ENCODE measurements at regions not wholly inside any gene's neighbourhood (a gene's known extent, or its start where the extent isn't known, plus 50 kb on each side); places are given as distances from the start of the nearest gene placed in this dataset.
A peak's percentile ranks its signal among the peaks of the same experiment; 100 is the strongest.
"Not testable (repeated sequence)": the region's sequence is repeated elsewhere in the genome, so short reads cannot be mapped to it uniquely, and the experiment has no call there.

GRCh38 chr2:122707224-122707824 is 951.9 kb downstream of the TSN start:
- Mint-ChIP-seq H3K4me1 (ENCODE audit: low read depth) (no peaks in the 10 kb centered on the region), H3K27me3 (ENCODE audit: low read depth) (peaks cover 6% of the 10 kb centered on the region), H3K36me3 (ENCODE audit: low read depth) (no peaks in the 10 kb centered on the region), H3K9me3 (ENCODE audit: low read depth) (peaks cover 3% of the 10 kb centered on the region), H3K4me3 (ENCODE audit: unreplicated experiment) (no peak overlapping the region), H3K27ac (ENCODE audit: unreplicated experiment) (no peak overlapping the region)
- DNase-seq (ENCODE audit: low spot score), result no peak
- no peak for TF ChIP-seq CTCF (IDR thresholded peaks at IDR 0.05)

GRCh38 chr2:122710049-122710448 is 954.6 kb downstream of the TSN start:
- Mint-ChIP-seq H3K4me1 (ENCODE audit: low read depth) (no peaks in the 10 kb centered on the region), H3K36me3 (ENCODE audit: low read depth) (peaks cover 4% of the 10 kb centered on the region), H3K27ac (ENCODE audit: unreplicated experiment) (no peak overlapping the region), H3K4me3 (ENCODE audit: unreplicated experiment) (no peak overlapping the region), H3K27me3 (ENCODE audit: low read depth) (peaks cover 6% of the 10 kb centered on the region), H3K9me3 (ENCODE audit: low read depth) (peaks cover 25% of the 10 kb centered on the region)
- no peak for DNase-seq (ENCODE audit: low spot score)
- no peak for TF ChIP-seq CTCF (IDR thresholded peaks at IDR 0.05)

GRCh38 chr2:122713800-122714199 is 958.3 kb downstream of the TSN start:
- Mint-ChIP-seq H3K36me3 (ENCODE audit: low read depth) (peaks cover 6% of the 10 kb centered on the region), H3K4me1 (ENCODE audit: low read depth) (no peaks in the 10 kb centered on the region), H3K27me3 (ENCODE audit: low read depth) (no peaks in the 10 kb centered on the region), H3K9me3 (ENCODE audit: low read depth) (peaks cover 33% of the 10 kb centered on the region), H3K4me3 (ENCODE audit: unreplicated experiment) (no peak overlapping the region), H3K27ac (ENCODE audit: unreplicated experiment) (no peak overlapping the region)
- DNase-seq (ENCODE audit: low spot score), result no peak
- TF ChIP-seq CTCF (IDR thresholded peaks at IDR 0.05), result no peak

GRCh38 chr2:122720822-122721221 is 965.4 kb downstream of the TSN start:
- DNase-seq (ENCODE audit: low spot score); H3K4me1 Mint-ChIP-seq (ENCODE audit: low read depth); H3K27ac Mint-ChIP-seq (ENCODE audit: unreplicated experiment); H3K27me3 Mint-ChIP-seq (ENCODE audit: low read depth); H3K4me3 Mint-ChIP-seq (ENCODE audit: unreplicated experiment); H3K36me3 Mint-ChIP-seq (ENCODE audit: low read depth); H3K9me3 Mint-ChIP-seq (ENCODE audit: low read depth): not testable (repeated sequence)

- Mint-ChIP-seq H3K9me3 (ENCODE audit: low read depth) (peaks cover 6% of the 10 kb centered on the region), H3K27me3 (ENCODE audit: low read depth) (peaks cover 2% of the 10 kb centered on the region), H3K4me1 (ENCODE audit: low read depth) (peaks cover 33% of the 10 kb centered on the region), H3K27ac (ENCODE audit: unreplicated experiment) (peak overlapping the region; percentile 80), H3K36me3 (ENCODE audit: low read depth) (no peaks in the 10 kb centered on the region), H3K4me3 (ENCODE audit: unreplicated experiment) (no peak overlapping the region)
- no peak for DNase-seq (ENCODE audit: low spot score)
- TF ChIP-seq CTCF (IDR thresholded peaks at IDR 0.05), result no peak
These were observed 979.4 kb downstream of the TSN start for GRCh38 chr2:122734766-122735424.

GRCh38 chr2:122736279-122736678 is 980.8 kb downstream of the TSN start:
- H3K27me3 Mint-ChIP-seq (ENCODE audit: low read depth), result peaks cover 11% of the 10 kb centered on the region
- peak overlapping the region; percentile 23 for H3K27ac Mint-ChIP-seq (ENCODE audit: unreplicated experiment)
- no peaks in the 10 kb centered on the region for H3K36me3 Mint-ChIP-seq (ENCODE audit: low read depth)
- DNase-seq (ENCODE audit: low spot score), result no peak
- no peak for TF ChIP-seq CTCF (IDR thresholded peaks at IDR 0.05)
- no peak overlapping the region for H3K4me3 Mint-ChIP-seq (ENCODE audit: unreplicated experiment)
- H3K9me3 Mint-ChIP-seq (ENCODE audit: low read depth), result peaks cover 6% of the 10 kb centered on the region
- peaks cover 33% of the 10 kb centered on the region for H3K4me1 Mint-ChIP-seq (ENCODE audit: low read depth)

Data from chondrocyte (in vitro differentiated cells).